Adipocyte (in vitro differentiated cells): ENCODE measurements at regions not wholly inside any gene's neighbourhood (a gene's known extent, or its start where the extent isn't known, plus 50 kb on each side); places are given as distances from the start of the nearest gene placed in this dataset.

Source experiments
- DNase-seq: peaks from one replicate; pipeline ENCODE4 v3.0.0-alpha.2; 2015; ENCODE audit warnings: low read depth
- H3K27me3 ChIP-seq: replicated peaks from 2 replicates; pipeline ENCODE4 v1.7.0; 2013; ENCODE audit warnings: mild to moderate bottlenecking, low read length, moderate library complexity; ENCODE audit not compliant: control insufficient read depth, insufficient read depth
- H3K36me3 ChIP-seq: 2 replicates; pipeline ENCODE4 v1.7.0; 2013; ENCODE audit warnings: low read length, mild to moderate bottlenecking, moderate library complexity; ENCODE audit not compliant: control insufficient read depth, insufficient read depth, severe bottlenecking
- H3K4me1 ChIP-seq: 2 replicates; pipeline ENCODE4 v1.7.0; 2013; ENCODE audit warnings: mild to moderate bottlenecking, low read length, moderate library complexity; ENCODE audit not compliant: control insufficient read depth, insufficient read depth
- H3K4me3 ChIP-seq: 2 replicates; pipeline ENCODE4 v1.7.0; 2013; ENCODE audit warnings: mild to moderate bottlenecking, low read length, moderate library complexity
- H3K9ac ChIP-seq: 2 replicates; pipeline ENCODE4 v1.7.0; 2013; ENCODE audit warnings: mild to moderate bottlenecking, low read length, moderate library complexity
- H3K9me3 ChIP-seq: 2 replicates; pipeline ENCODE4 v1.7.0; 2013; ENCODE audit warnings: mild to moderate bottlenecking, low read length, moderate library complexity; ENCODE audit not compliant: control insufficient read depth

DNA sequence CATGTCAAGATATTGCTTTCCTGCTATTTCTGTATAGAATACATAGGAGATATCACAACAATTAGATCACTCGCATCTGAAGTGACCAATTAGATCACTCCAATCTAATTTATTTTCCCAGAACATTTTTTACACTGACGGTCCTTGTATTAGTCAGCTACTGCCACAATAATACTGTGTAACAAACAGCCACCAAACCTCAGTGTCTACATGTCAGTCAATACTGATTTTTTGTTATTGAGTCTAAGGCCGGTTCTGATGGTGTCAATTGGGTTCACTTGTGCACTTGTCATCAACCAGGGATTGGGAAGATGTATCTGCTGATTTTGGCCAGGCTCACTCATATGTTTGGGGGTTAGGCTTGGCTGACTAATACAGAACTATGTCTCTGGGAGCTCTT, 275.9 kb upstream of the NFE2L3 start:
- H3K9me3 ChIP-seq = peaks cover 6% of the 10 kb centered on the region
- H3K9ac ChIP-seq = no peak overlapping the region
- no peak overlapping the region for H3K4me3 ChIP-seq
- no peaks in the 10 kb centered on the region for H3K4me1 ChIP-seq
- no peak for DNase-seq
- H3K36me3 ChIP-seq = no peaks in the 10 kb centered on the region
- peaks cover 55% of the 10 kb centered on the region for H3K27me3 ChIP-seq

DNA sequence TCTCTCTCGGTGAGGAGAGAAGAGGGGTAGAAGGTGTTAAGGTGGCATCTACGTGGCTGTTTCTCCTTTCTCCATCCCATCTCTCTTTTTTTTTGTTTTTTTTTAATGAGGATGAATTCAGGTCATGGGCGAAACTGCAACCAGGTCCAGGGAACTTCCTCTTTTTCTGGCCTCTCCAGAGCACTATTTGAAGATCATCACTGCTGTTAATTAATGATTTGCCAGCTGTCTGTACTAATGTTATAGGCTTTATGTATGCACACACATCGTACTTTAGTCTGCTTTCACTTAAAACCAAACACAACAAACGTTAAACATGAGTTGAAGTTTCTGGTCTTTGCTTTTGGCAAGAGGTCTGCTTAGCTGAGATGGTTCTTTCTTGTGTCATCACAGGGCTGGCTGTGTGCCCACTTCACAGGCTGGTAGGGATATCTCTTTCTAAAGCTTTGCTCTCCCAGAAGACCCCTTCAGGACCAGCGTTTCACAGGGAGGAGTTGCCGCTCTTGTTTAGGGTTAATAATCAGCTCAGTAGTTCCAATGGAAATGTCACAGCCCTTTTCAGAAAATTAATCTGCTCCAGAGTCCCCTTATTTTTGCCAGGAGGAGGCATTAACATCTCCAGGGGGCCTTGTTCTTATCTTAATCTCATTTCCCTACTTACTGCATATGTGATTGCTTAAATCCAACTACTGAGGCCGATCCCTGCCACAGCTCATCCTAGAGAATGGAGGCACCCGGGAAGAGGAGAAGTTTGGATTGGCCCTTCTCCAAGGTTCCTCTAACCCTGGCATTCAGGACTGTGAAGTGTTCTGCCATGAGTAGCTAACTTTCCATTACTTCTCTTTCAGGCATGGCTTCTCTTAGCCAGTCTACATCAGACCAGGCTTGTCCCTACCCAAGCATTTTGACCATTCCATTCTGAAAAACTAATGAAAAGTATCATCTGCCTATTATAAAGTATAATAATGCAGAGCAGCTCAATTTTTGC, 273.9 kb upstream of the NFE2L3 start:
- Histone ChIP-seq H3K9ac (no peak overlapping the region), H3K9me3 (peaks cover 6% of the 10 kb centered on the region), H3K27me3 (peaks cover 58% of the 10 kb centered on the region)

DNA sequence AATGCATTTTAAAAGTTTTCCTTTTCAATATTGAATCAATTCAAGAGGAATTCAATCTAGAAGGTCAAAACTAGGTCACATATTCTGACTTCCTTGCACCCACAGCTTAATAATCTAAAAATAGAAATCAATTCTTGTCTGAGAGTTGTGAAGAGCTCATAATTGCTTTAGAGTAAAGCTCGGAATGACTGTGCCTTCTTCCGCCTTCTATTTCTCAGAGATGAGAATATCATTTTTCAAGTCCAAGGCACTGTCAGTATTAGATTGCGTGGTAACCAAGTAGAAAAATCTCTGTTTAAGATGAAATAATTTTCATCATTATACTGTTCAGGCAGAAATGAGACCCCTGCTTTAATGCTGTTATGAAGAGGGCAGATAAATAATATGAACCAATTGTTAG, 272.2 kb upstream of the NFE2L3 start:
- Histone ChIP-seq H3K36me3 (no peaks in the 10 kb centered on the region), H3K27me3 (peaks cover 62% of the 10 kb centered on the region), H3K4me3 (no peak overlapping the region), H3K4me1 (no peaks in the 10 kb centered on the region), H3K9ac (no peak overlapping the region), H3K9me3 (peaks cover 6% of the 10 kb centered on the region)
- no peak for DNase-seq

More for the DNA sequence above, 273.9 kb upstream of the NFE2L3 start:
- DNase-seq = no peak
- Histone ChIP-seq H3K4me3 (no peak overlapping the region), H3K36me3 (no peaks in the 10 kb centered on the region), H3K4me1 (no peaks in the 10 kb centered on the region)

DNA sequence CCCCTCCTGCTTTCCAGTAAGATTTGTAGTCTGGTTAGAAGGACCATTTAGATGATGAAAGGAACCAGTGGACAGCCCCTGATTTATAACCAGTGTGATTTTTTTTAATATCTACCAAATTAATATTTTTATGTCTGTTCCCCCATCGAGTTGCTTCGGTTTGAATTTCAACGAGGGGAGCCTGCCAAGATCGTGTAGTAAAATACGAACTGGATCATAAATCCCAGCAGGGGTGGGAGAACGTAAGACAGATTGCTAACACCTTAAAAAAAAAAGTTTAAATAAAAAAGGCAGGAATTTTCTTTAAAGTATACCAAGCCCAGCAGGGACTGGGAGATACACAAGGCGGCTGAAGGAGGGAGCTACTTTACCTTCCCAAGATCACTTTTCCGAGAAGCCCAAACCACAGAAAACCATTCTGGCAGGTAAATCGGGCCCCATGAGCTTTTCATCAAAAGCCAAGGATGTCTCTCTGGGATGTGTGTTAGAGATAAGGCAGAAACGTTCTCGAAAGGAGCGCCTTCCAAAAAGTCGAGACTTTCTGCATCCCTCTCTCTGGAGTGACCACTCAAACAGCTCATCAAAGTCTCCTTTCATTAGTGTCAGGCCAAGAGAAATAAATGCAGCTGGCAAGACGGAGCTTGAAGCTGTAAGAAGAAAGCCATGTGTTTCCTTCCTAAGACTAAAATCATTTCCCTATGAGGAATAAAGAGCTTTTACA, 270.5 kb upstream of the NFE2L3 start:
- Histone ChIP-seq H3K9me3 (no peaks in the 10 kb centered on the region), H3K4me3 (no peak overlapping the region), H3K36me3 (no peaks in the 10 kb centered on the region), H3K27me3 (peaks cover 59% of the 10 kb centered on the region), H3K9ac (no peak overlapping the region), H3K4me1 (no peaks in the 10 kb centered on the region)
- DNase-seq = no peak

DNA sequence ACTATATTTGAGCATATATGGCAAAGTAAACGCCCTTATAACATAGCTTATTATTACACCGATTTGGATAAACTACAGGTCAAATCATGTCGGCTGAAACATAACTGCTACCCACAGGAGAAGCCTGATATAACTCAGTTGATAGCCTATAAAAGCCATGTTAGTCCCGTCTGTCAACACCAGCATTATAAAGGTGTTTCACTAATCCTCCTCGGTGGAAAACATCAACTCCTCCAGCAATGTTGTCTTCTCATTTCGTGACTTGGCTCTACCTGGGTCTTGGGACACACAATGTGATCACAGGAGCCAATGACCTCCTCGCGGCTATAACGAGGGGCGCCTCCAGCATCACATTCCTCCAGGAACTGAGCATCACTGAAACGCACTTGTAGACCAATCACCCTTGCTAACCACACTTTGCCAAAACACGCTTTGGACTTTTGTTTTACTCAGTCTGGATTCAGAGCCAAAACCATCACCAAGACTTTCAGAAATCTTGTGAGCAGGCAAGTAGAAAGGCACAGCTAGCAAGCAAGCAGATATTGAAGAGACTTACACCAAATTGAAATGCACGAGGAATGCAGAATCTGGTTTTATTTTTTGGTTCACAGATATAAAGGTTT, 269.7 kb upstream of the NFE2L3 start:
- Histone ChIP-seq H3K4me3 (no peak overlapping the region), H3K9ac (no peak overlapping the region), H3K9me3 (no peaks in the 10 kb centered on the region), H3K36me3 (no peaks in the 10 kb centered on the region), H3K27me3 (peaks cover 59% of the 10 kb centered on the region), H3K4me1 (no peaks in the 10 kb centered on the region)
- DNase-seq = no peak

GRCh38 chr7:25884265-25884828, 267.7 kb upstream of the NFE2L3 start:
- Histone ChIP-seq H3K4me1 (no peaks in the 10 kb centered on the region), H3K27me3 (peaks cover 55% of the 10 kb centered on the region), H3K4me3 (no peak overlapping the region), H3K36me3 (no peaks in the 10 kb centered on the region), H3K9me3 (no peaks in the 10 kb centered on the region), H3K9ac (no peak overlapping the region)
- DNase-seq = no peak

DNA sequence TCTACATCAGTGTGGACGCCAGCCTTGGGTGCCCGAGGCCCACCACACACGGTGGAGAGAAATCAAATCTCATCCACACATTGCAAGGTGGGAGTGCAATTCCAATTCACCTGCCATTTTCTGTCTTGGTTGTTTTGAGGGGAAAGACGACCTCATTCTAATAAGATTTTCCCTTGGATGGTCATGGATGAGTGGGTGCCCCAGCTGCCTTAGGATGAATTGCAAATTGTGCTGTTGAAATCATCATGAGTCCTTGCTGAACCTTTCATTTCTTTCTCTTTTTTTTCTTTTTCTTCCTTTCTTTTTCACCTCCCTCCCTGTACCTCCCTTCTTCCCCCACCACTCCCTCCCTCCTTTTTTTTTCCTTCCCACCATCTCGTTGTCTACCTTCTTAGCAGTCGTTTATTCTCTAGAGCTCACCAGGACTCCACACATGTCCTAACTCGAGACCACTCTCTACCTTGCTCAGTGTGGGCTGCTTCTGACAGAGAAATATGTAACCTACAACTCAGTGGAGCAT, 266.9 kb upstream of the NFE2L3 start:
- Histone ChIP-seq H3K27me3 (peaks cover 53% of the 10 kb centered on the region), H3K4me3 (no peak overlapping the region)

GRCh38 chr7:25886387-25887240, 265.4 kb upstream of the NFE2L3 start:
- no peak for DNase-seq
- H3K4me1 ChIP-seq = no peaks in the 10 kb centered on the region
- no peaks in the 10 kb centered on the region for H3K36me3 ChIP-seq
- H3K4me3 ChIP-seq = no peak overlapping the region
- H3K9ac ChIP-seq = no peak overlapping the region
- peaks cover 42% of the 10 kb centered on the region for H3K27me3 ChIP-seq
- no peaks in the 10 kb centered on the region for H3K9me3 ChIP-seq

More for the DNA sequence above, 266.9 kb upstream of the NFE2L3 start:
- no peaks in the 10 kb centered on the region for H3K9me3 ChIP-seq
- no peaks in the 10 kb centered on the region for H3K4me1 ChIP-seq
- H3K36me3 ChIP-seq = no peaks in the 10 kb centered on the region
- no peak for DNase-seq
- H3K9ac ChIP-seq = no peak overlapping the region

GRCh38 chr7:25887266-25887665, 264.7 kb upstream of the NFE2L3 start:
- no peak for DNase-seq
- H3K27me3 ChIP-seq = peaks cover 35% of the 10 kb centered on the region
- H3K4me3 ChIP-seq = no peak overlapping the region
- no peaks in the 10 kb centered on the region for H3K4me1 ChIP-seq
- no peak overlapping the region for H3K9ac ChIP-seq
- no peaks in the 10 kb centered on the region for H3K36me3 ChIP-seq
- H3K9me3 ChIP-seq = no peaks in the 10 kb centered on the region

DNA sequence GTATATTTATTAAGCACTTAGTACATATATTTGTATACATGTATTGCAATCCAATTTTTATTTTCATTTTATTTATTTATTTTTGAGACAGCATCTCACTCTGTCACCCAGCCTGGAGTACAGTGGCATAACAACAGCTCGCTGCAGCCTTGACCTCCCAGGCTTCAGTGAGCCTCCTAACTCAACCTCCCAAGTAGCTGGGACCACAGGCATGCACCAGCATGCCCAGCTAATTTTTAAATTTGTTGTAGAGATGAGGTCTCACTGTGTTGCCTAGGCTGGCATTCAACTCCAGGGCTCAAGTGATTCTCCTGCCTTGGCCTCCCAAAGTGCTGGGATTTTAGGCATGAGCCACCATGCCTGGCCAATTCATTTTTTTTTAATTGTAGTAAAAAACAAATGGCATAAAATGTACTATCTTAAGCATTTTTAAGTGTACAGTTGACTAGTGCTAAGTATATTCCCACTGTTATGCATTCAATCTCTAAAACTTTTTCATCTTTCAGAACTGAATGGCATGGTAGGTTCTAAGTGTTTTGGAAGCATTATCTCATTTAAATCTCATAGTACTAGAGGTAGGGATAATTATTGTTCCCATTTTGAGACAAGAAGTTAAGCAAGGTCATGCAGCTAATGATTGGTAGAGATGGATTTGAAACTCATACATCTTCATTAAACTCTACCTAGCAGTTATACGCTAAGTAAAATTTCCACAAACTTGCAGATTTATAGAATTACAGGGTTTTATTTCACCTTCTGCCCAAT, 264.0 kb upstream of the NFE2L3 start:
- DNase-seq = no peak
- Histone ChIP-seq H3K4me3 (no peak overlapping the region), H3K9me3 (no peaks in the 10 kb centered on the region), H3K36me3 (no peaks in the 10 kb centered on the region), H3K27me3 (peaks cover 28% of the 10 kb centered on the region), H3K4me1 (peaks cover under 1% of the 10 kb centered on the region), H3K9ac (no peak overlapping the region)
